ENCODE measurements at regions not wholly inside any gene's neighbourhood (a gene's known extent, or its start where the extent isn't known, plus 50 kb on each side); places are given as distances from the start of the nearest gene placed in this dataset.

DNA sequence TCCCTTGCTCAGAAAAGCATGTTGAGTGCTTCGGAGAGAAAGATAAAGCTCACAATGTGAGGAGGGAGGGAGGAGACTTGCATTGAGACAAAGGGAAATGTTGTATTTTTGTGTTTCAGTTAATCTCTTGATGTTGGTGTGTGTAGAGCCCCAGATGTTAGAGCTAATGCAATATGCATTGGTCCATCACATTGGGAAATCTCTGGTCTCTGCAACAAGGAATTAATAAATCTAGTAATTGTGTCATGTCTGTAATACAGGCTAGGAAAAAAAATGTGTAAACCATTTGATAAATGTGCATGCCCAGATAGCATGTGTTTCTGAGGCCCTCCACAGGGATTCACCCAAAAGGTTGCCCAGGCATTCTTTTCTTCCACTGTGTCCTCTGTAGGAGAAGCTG is 230.4 kb upstream of the KCNH8 start:
- ATAC-seq (ENCODE audit: low read depth) (no peak), DNase-seq (ENCODE audit: low spot score) (no peak)
- no peaks in the 10 kb centered on the region for H3K4me1 ChIP-seq (ENCODE audit: insufficient read depth, poor library complexity, severe bottlenecking)
- H3K4me3 ChIP-seq (ENCODE audit: severe bottlenecking), result no peak overlapping the region
- H3K27me3 ChIP-seq (ENCODE audit: insufficient read depth, poor library complexity, severe bottlenecking), result no peaks in the 10 kb centered on the region
- H3K36me3 ChIP-seq (ENCODE audit: low read depth), result no peaks in the 10 kb centered on the region
- H3K27ac ChIP-seq (ENCODE audit: poor library complexity, severe bottlenecking), result no peak overlapping the region
- TF ChIP-seq, protein P1, sequence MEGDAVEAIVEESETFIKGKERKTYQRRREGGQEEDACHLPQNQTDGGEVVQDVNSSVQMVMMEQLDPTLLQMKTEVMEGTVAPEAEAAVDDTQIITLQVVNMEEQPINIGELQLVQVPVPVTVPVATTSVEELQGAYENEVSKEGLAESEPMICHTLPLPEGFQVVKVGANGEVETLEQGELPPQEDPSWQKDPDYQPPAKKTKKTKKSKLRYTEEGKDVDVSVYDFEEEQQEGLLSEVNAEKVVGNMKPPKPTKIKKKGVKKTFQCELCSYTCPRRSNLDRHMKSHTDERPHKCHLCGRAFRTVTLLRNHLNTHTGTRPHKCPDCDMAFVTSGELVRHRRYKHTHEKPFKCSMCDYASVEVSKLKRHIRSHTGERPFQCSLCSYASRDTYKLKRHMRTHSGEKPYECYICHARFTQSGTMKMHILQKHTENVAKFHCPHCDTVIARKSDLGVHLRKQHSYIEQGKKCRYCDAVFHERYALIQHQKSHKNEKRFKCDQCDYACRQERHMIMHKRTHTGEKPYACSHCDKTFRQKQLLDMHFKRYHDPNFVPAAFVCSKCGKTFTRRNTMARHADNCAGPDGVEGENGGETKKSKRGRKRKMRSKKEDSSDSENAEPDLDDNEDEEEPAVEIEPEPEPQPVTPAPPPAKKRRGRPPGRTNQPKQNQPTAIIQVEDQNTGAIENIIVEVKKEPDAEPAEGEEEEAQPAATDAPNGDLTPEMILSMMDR (IDR thresholded peaks at IDR 0.05; ENCODE audit: poor library complexity, severe bottlenecking), result no peak
- no peaks in the 10 kb centered on the region for H3K9me3 ChIP-seq (ENCODE audit: severe bottlenecking)

GRCh38 chr3:18902081-18902793 is 246.1 kb upstream of the KCNH8 start:
- Histone ChIP-seq H3K4me3 (ENCODE audit: severe bottlenecking) (no peak overlapping the region), H3K4me1 (ENCODE audit: insufficient read depth, poor library complexity, severe bottlenecking) (no peaks in the 10 kb centered on the region), H3K9me3 (ENCODE audit: severe bottlenecking) (no peaks in the 10 kb centered on the region), H3K27me3 (ENCODE audit: insufficient read depth, poor library complexity, severe bottlenecking) (no peaks in the 10 kb centered on the region), H3K27ac (ENCODE audit: poor library complexity, severe bottlenecking) (no peak overlapping the region), H3K36me3 (ENCODE audit: low read depth) (no peaks in the 10 kb centered on the region)
- no peak for DNase-seq (ENCODE audit: low spot score)
- TF ChIP-seq, protein P1 (IDR thresholded peaks at IDR 0.05; ENCODE audit: poor library complexity, severe bottlenecking), result no peak
- no peak for ATAC-seq (ENCODE audit: low read depth)

DNA sequence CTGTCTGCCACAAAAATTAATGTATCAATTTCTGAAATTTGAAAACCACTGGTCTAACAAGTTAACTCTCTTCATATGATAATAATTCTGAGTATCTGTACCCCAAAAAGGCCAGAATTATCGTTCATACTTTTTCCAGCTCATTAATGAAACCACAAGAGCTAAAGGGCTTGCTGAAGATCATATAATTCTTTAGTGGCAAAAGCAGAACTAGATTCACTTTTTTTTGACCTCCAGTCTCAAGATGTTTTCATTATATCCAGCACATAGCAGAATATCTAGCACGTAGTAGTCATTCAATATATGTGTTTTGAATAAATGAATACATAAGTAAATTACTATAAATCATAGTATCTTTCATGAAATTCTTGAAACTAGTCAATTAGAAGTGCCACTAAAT is 246.7 kb upstream of the KCNH8 start:
- Histone ChIP-seq H3K4me3 (ENCODE audit: severe bottlenecking) (no peak overlapping the region), H3K9me3 (ENCODE audit: severe bottlenecking) (no peaks in the 10 kb centered on the region), H3K4me1 (ENCODE audit: insufficient read depth, poor library complexity, severe bottlenecking) (no peaks in the 10 kb centered on the region), H3K27me3 (ENCODE audit: insufficient read depth, poor library complexity, severe bottlenecking) (no peaks in the 10 kb centered on the region), H3K27ac (ENCODE audit: poor library complexity, severe bottlenecking) (no peak overlapping the region), H3K36me3 (ENCODE audit: low read depth) (no peaks in the 10 kb centered on the region)
- ATAC-seq (ENCODE audit: low read depth) (no peak), DNase-seq (ENCODE audit: low spot score) (no peak)
- TF ChIP-seq, protein P1 (IDR thresholded peaks at IDR 0.05; ENCODE audit: poor library complexity, severe bottlenecking), result no peak

DNA sequence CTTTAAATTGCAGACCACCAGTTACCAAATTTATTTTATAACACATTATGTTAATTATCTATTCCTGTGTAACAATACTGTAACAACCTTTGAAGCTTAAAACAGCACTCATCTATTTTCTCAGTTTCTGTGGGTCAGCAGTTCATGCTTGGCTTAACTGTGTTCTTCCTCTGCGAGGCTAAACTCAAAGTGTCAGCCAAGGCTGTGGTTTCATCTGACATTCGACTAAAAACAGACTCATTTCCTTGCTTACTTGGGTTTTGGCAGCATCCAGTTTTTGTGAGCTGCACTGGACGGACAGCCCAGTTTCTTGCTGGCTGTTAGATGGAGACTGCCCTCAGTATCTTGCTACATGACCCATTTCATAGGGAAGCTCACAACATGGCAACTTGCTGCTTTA is 247.3 kb upstream of the KCNH8 start:
- DNase-seq (ENCODE audit: low spot score), result no peak
- ATAC-seq (ENCODE audit: low read depth), result no peak
- TF ChIP-seq, protein P1 (IDR thresholded peaks at IDR 0.05; ENCODE audit: poor library complexity, severe bottlenecking), result no peak
- no peaks in the 10 kb centered on the region for H3K36me3 ChIP-seq (ENCODE audit: low read depth)
- H3K27me3 ChIP-seq (ENCODE audit: insufficient read depth, poor library complexity, severe bottlenecking), result no peaks in the 10 kb centered on the region
- H3K4me1 ChIP-seq (ENCODE audit: insufficient read depth, poor library complexity, severe bottlenecking), result no peaks in the 10 kb centered on the region
- no peak overlapping the region for H3K4me3 ChIP-seq (ENCODE audit: severe bottlenecking)
- no peak overlapping the region for H3K27ac ChIP-seq (ENCODE audit: poor library complexity, severe bottlenecking)
- no peaks in the 10 kb centered on the region for H3K9me3 ChIP-seq (ENCODE audit: severe bottlenecking)

GRCh38 chr3:18898911-18899310 is 249.4 kb upstream of the KCNH8 start:
- ATAC-seq (ENCODE audit: low read depth) (no peak), DNase-seq (ENCODE audit: low spot score) (no peak)
- H3K27me3 ChIP-seq (ENCODE audit: insufficient read depth, poor library complexity, severe bottlenecking), result no peaks in the 10 kb centered on the region
- TF ChIP-seq, protein P1 (IDR thresholded peaks at IDR 0.05; ENCODE audit: poor library complexity, severe bottlenecking), result no peak
- no peak overlapping the region for H3K4me3 ChIP-seq (ENCODE audit: severe bottlenecking)
- no peaks in the 10 kb centered on the region for H3K9me3 ChIP-seq (ENCODE audit: severe bottlenecking)
- no peaks in the 10 kb centered on the region for H3K4me1 ChIP-seq (ENCODE audit: insufficient read depth, poor library complexity, severe bottlenecking)
- H3K36me3 ChIP-seq (ENCODE audit: low read depth), result no peaks in the 10 kb centered on the region
- no peak overlapping the region for H3K27ac ChIP-seq (ENCODE audit: poor library complexity, severe bottlenecking)

All from RWPE2 (cell line).